ENCODE measurements at regions not wholly inside any gene's neighbourhood (a gene's known extent, or its start where the extent isn't known, plus 50 kb on each side); places are given as distances from the start of the nearest gene placed in this dataset.

- TF ChIP-seq NFIC (IDR thresholded peaks at IDR 0.05): no peak
- no peak for TF ChIP-seq TAF1 (IDR thresholded peaks at IDR 0.05; ENCODE audit: low read depth)
- no peak for TF ChIP-seq FOXM1 (IDR thresholded peaks at IDR 0.05; ENCODE audit: borderline replicate concordance, low read depth)
- TF ChIP-seq REST (IDR thresholded peaks at IDR 0.05; ENCODE audit: low read depth): no peak
- TF ChIP-seq CEBPB (IDR thresholded peaks at IDR 0.05): no peak
- TF ChIP-seq TCF12 (IDR thresholded peaks at IDR 0.05; ENCODE audit: low read depth): no peak
- no peak for TF ChIP-seq USF1 (IDR thresholded peaks at IDR 0.05)
- TF ChIP-seq YY1 (IDR thresholded peaks at IDR 0.05; ENCODE audit: low read depth): no peak
- TF ChIP-seq TEAD4 (IDR thresholded peaks at IDR 0.05): no peak
- TF ChIP-seq CREB1 (IDR thresholded peaks at IDR 0.05; ENCODE audit: low read depth): no peak
- no peak for TF ChIP-seq ZBTB7A (IDR thresholded peaks at IDR 0.05; ENCODE audit: low read depth)
- TF ChIP-seq EGR1 (IDR thresholded peaks at IDR 0.05): no peak
- TF ChIP-seq EP300 (IDR thresholded peaks at IDR 0.05; ENCODE audit: borderline replicate concordance): no peak
- TF ChIP-seq MAX (IDR thresholded peaks at IDR 0.05): no peak
- no peak for TF ChIP-seq RAD21 (IDR thresholded peaks at IDR 0.05; ENCODE audit: low read depth)
Measured at GRCh38 chr13:30047154-30047874, 196.9 kb upstream of the UBL3 start.

GRCh38 chr13:30045916-30046704 is 195.7 kb upstream of the UBL3 start:
- no peak for TF ChIP-seq ZBTB7A (IDR thresholded peaks at IDR 0.05; ENCODE audit: low read depth)
- no peak for TF ChIP-seq TCF12 (IDR thresholded peaks at IDR 0.05; ENCODE audit: low read depth)
- TF ChIP-seq FOXM1 (IDR thresholded peaks at IDR 0.05; ENCODE audit: borderline replicate concordance, low read depth): no peak
- no peak for TF ChIP-seq MAX (IDR thresholded peaks at IDR 0.05)
- no peak for TF ChIP-seq EP300 (IDR thresholded peaks at IDR 0.05; ENCODE audit: borderline replicate concordance)
- TF ChIP-seq CREB1 (IDR thresholded peaks at IDR 0.05; ENCODE audit: low read depth): no peak
- TF ChIP-seq REST (IDR thresholded peaks at IDR 0.05; ENCODE audit: low read depth): no peak

- TF ChIP-seq RAD21 (IDR thresholded peaks at IDR 0.05; ENCODE audit: low read depth) (no peak), EP300 (IDR thresholded peaks at IDR 0.05; ENCODE audit: borderline replicate concordance) (no peak), CREB1 (IDR thresholded peaks at IDR 0.05; ENCODE audit: low read depth) (no peak), MAX (IDR thresholded peaks at IDR 0.05) (no peak), USF1 (IDR thresholded peaks at IDR 0.05) (no peak), YY1 (IDR thresholded peaks at IDR 0.05; ENCODE audit: low read depth) (no peak), NFIC (IDR thresholded peaks at IDR 0.05) (no peak), EGR1 (IDR thresholded peaks at IDR 0.05) (no peak), TAF1 (IDR thresholded peaks at IDR 0.05; ENCODE audit: low read depth) (no peak), ZBTB7A (IDR thresholded peaks at IDR 0.05; ENCODE audit: low read depth) (no peak), TCF12 (IDR thresholded peaks at IDR 0.05; ENCODE audit: low read depth) (no peak), FOXM1 (IDR thresholded peaks at IDR 0.05; ENCODE audit: borderline replicate concordance, low read depth) (no peak)
Measured at GRCh38 chr13:30044932-30045331, 194.5 kb upstream of the UBL3 start.

- no peak for TF ChIP-seq CREB1 (IDR thresholded peaks at IDR 0.05; ENCODE audit: low read depth)
- no peak for TF ChIP-seq MAX (IDR thresholded peaks at IDR 0.05)
- no peak for TF ChIP-seq ZBTB7A (IDR thresholded peaks at IDR 0.05; ENCODE audit: low read depth)
- no peak for TF ChIP-seq TEAD4 (IDR thresholded peaks at IDR 0.05)
- TF ChIP-seq TAF1 (IDR thresholded peaks at IDR 0.05; ENCODE audit: low read depth): no peak
- TF ChIP-seq TCF12 (IDR thresholded peaks at IDR 0.05; ENCODE audit: low read depth): no peak
- TF ChIP-seq EGR1 (IDR thresholded peaks at IDR 0.05): no peak
- no peak for TF ChIP-seq USF1 (IDR thresholded peaks at IDR 0.05)
- TF ChIP-seq NFIC (IDR thresholded peaks at IDR 0.05): no peak
- TF ChIP-seq YY1 (IDR thresholded peaks at IDR 0.05; ENCODE audit: low read depth): no peak
- no peak for TF ChIP-seq REST (IDR thresholded peaks at IDR 0.05; ENCODE audit: low read depth)
- no peak for TF ChIP-seq RAD21 (IDR thresholded peaks at IDR 0.05; ENCODE audit: low read depth)
- no peak for TF ChIP-seq CEBPB (IDR thresholded peaks at IDR 0.05)
Measured at GRCh38 chr13:30043631-30043925, 193.2 kb upstream of the UBL3 start.

Measured in Ishikawa (cell line).